Effector memory CD8-positive, alpha-beta T cell (primary cell): ENCODE measurements at regions not wholly inside any gene's neighbourhood (a gene's known extent, or its start where the extent isn't known, plus 50 kb on each side); places are given as distances from the start of the nearest gene placed in this dataset.

ENCODE experiments used
- ATAC-seq: fragments of 150-1000 bp; cut with Tn5 transposase; replicated peaks from 2 replicates; pipeline ENCODE4 v1.10.0; 2021; ENCODE audit warnings: mild to moderate bottlenecking, moderate library complexity
- DNase-seq, 3 experiments: peaks; one replicate each; pipeline ENCODE4 v3.0.0; 2021
- H3K27ac Mint-ChIP-seq, 2 donors: one replicate each; pipeline ENCODE4 v1.8.0; 2022; ENCODE audit warnings: mild to moderate bottlenecking in 2 of 2, mixed read lengths in 2 of 2, moderate library complexity in 2 of 2
- H3K27me3 Mint-ChIP-seq, 2 donors: one replicate each; pipeline ENCODE4 v1.8.0; 2022; ENCODE audit warnings: mixed read lengths in 2 of 2
- H3K36me3 Mint-ChIP-seq: one replicate; pipeline ENCODE4 v1.8.0; 2022; ENCODE audit warnings: mild to moderate bottlenecking, moderate library complexity, mixed read lengths; ENCODE audit not compliant: insufficient read depth
- H3K4me1 Mint-ChIP-seq, 2 donors: one replicate each; pipeline ENCODE4 v1.8.0; 2022; ENCODE audit warnings: low read depth in 2 of 2, mixed read lengths in 2 of 2
- H3K4me3 Mint-ChIP-seq, 2 donors: one replicate each; pipeline ENCODE4 v1.8.0; 2022; ENCODE audit warnings: mild to moderate bottlenecking in 2 of 2, mixed read lengths in 2 of 2, moderate library complexity in 2 of 2
- H3K9me3 Mint-ChIP-seq, 2 donors: one replicate each; pipeline ENCODE4 v1.8.0; 2022; ENCODE audit warnings: mixed read lengths in 2 of 2

- Mint-ChIP-seq H3K4me1 (no peaks in the 10 kb centered on the region), H3K9me3 (peaks cover 0 to 3% of the 10 kb centered on the region in 2 donors), H3K27me3 (no peaks in the 10 kb centered on the region), H3K36me3 (no peaks in the 10 kb centered on the region), H3K27ac (no peak overlapping the region), H3K4me3 (no peak overlapping the region)
- no peak for ATAC-seq
- DNase-seq, result no peak
These were observed 977.1 kb upstream of the PRKX start for GRCh38 chrX:4690521-4690920.

GRCh38 chrX:4682636-4683035, 969.2 kb upstream of the PRKX start:
- no peaks in the 10 kb centered on the region for H3K36me3 Mint-ChIP-seq
- H3K4me3 Mint-ChIP-seq, result no peak overlapping the region
- no peaks in the 10 kb centered on the region for H3K4me1 Mint-ChIP-seq
- H3K27me3 Mint-ChIP-seq, result no peaks in the 10 kb centered on the region
- H3K27ac Mint-ChIP-seq, result no peak overlapping the region
- DNase-seq (no peak), ATAC-seq (no peak)
- H3K9me3 Mint-ChIP-seq, result peaks cover 0 to 4% of the 10 kb centered on the region in 2 donors

GRCh38 chrX:4675686-4676300, 962.3 kb upstream of the PRKX start:
- H3K27ac Mint-ChIP-seq, result no peak overlapping the region

GRCh38 chrX:4674028-4674782, 960.8 kb upstream of the PRKX start:
- no peaks in the 10 kb centered on the region for H3K36me3 Mint-ChIP-seq
- no peak for DNase-seq
- H3K4me1 Mint-ChIP-seq, result no peaks in the 10 kb centered on the region
- no peaks in the 10 kb centered on the region for H3K27me3 Mint-ChIP-seq
- H3K4me3 Mint-ChIP-seq, result no peak overlapping the region
- H3K27ac Mint-ChIP-seq, result no peak overlapping the region
- no peaks in the 10 kb centered on the region for H3K9me3 Mint-ChIP-seq
- no peak for ATAC-seq

More at GRCh38 chrX:4675686-4676300, 962.3 kb upstream of the PRKX start:
- Mint-ChIP-seq H3K4me3 (no peak overlapping the region), H3K4me1 (no peaks in the 10 kb centered on the region), H3K36me3 (no peaks in the 10 kb centered on the region), H3K27me3 (no peaks in the 10 kb centered on the region), H3K9me3 (no peaks in the 10 kb centered on the region)
- ATAC-seq (no peak), DNase-seq (no peak)

- ATAC-seq, result no peak
- Mint-ChIP-seq H3K4me1 (no peaks in the 10 kb centered on the region), H3K36me3 (no peaks in the 10 kb centered on the region), H3K4me3 (no peak overlapping the region), H3K27ac (no peak overlapping the region), H3K27me3 (no peaks in the 10 kb centered on the region), H3K9me3 (no peaks in the 10 kb centered on the region)
- DNase-seq, result no peak
These were observed 957.9 kb upstream of the PRKX start for GRCh38 chrX:4671344-4671743.

GRCh38 chrX:4670606-4671005, 957.2 kb upstream of the PRKX start:
- Mint-ChIP-seq H3K4me1 (no peaks in the 10 kb centered on the region), H3K27me3 (no peaks in the 10 kb centered on the region), H3K27ac (no peak overlapping the region), H3K4me3 (no peak overlapping the region), H3K9me3 (no peaks in the 10 kb centered on the region), H3K36me3 (no peaks in the 10 kb centered on the region)
- no peak for DNase-seq
- ATAC-seq, result no peak

GRCh38 chrX:4668802-4669536, 955.5 kb upstream of the PRKX start:
- ATAC-seq (no peak), DNase-seq (no peak)
- Mint-ChIP-seq H3K36me3 (no peaks in the 10 kb centered on the region), H3K4me3 (no peak overlapping the region), H3K9me3 (peaks cover 0 to 1% of the 10 kb centered on the region in 2 donors), H3K27me3 (no peaks in the 10 kb centered on the region), H3K4me1 (no peaks in the 10 kb centered on the region), H3K27ac (no peak overlapping the region)

- ATAC-seq, result no peak
- Mint-ChIP-seq H3K9me3 (peaks cover 6 to 8% of the 10 kb centered on the region in 2 donors), H3K27me3 (no peaks in the 10 kb centered on the region), H3K36me3 (no peaks in the 10 kb centered on the region), H3K4me1 (no peaks in the 10 kb centered on the region), H3K27ac (no peak overlapping the region), H3K4me3 (no peak overlapping the region)
- DNase-seq, result no peak
These were observed 949.6 kb upstream of the PRKX start for GRCh38 chrX:4663085-4663484.

- no peaks in the 10 kb centered on the region for H3K4me1 Mint-ChIP-seq
- H3K4me3 Mint-ChIP-seq, result no peak overlapping the region
- ATAC-seq (no peak), DNase-seq (no peak)
- no peaks in the 10 kb centered on the region for H3K27me3 Mint-ChIP-seq
- H3K27ac Mint-ChIP-seq, result no peak overlapping the region
- H3K36me3 Mint-ChIP-seq, result no peaks in the 10 kb centered on the region
- H3K9me3 Mint-ChIP-seq, result peaks cover 6 to 8% of the 10 kb centered on the region in 2 donors
These were observed 948.3 kb upstream of the PRKX start for GRCh38 chrX:4661771-4662170.

- Mint-ChIP-seq H3K4me1 (no peaks in the 10 kb centered on the region), H3K9me3 (peaks cover 6 to 15% of the 10 kb centered on the region in 2 donors)
- DNase-seq, result no peak
These were observed 943.0 kb upstream of the PRKX start for GRCh38 chrX:4656419-4656818.

GRCh38 chrX:4655743-4656142, 942.3 kb upstream of the PRKX start:
- ATAC-seq (no peak), DNase-seq (no peak)
- H3K27ac Mint-ChIP-seq, result no peak overlapping the region
- no peaks in the 10 kb centered on the region for H3K4me1 Mint-ChIP-seq
- no peaks in the 10 kb centered on the region for H3K27me3 Mint-ChIP-seq
- no peaks in the 10 kb centered on the region for H3K36me3 Mint-ChIP-seq
- H3K4me3 Mint-ChIP-seq, result no peak overlapping the region
- peaks cover 6 to 15% of the 10 kb centered on the region in 2 donors for H3K9me3 Mint-ChIP-seq

More at GRCh38 chrX:4656419-4656818, 943.0 kb upstream of the PRKX start:
- Mint-ChIP-seq H3K27me3 (no peaks in the 10 kb centered on the region), H3K36me3 (no peaks in the 10 kb centered on the region), H3K27ac (no peak overlapping the region), H3K4me3 (no peak overlapping the region)
- ATAC-seq, result no peak

- DNase-seq, result no peak
- Mint-ChIP-seq H3K27me3 (no peaks in the 10 kb centered on the region), H3K9me3 (peaks cover 0 to 2% of the 10 kb centered on the region in 2 donors), H3K4me3 (no peak overlapping the region), H3K27ac (no peak overlapping the region), H3K36me3 (no peaks in the 10 kb centered on the region), H3K4me1 (no peaks in the 10 kb centered on the region)
- ATAC-seq, result no peak
These were observed 928.7 kb upstream of the PRKX start for GRCh38 chrX:4642114-4642513.

- Mint-ChIP-seq H3K27me3 (no peaks in the 10 kb centered on the region), H3K36me3 (no peaks in the 10 kb centered on the region), H3K9me3 (no peaks in the 10 kb centered on the region), H3K27ac (no peak overlapping the region), H3K4me3 (no peak overlapping the region), H3K4me1 (no peaks in the 10 kb centered on the region)
- ATAC-seq (no peak), DNase-seq (no peak)
These were observed 924.6 kb upstream of the PRKX start for GRCh38 chrX:4638036-4638435.

GRCh38 chrX:4627414-4627813, 914.0 kb upstream of the PRKX start:
- ATAC-seq (no peak), DNase-seq (no peak)
- no peak overlapping the region for H3K27ac Mint-ChIP-seq
- no peaks in the 10 kb centered on the region for H3K4me1 Mint-ChIP-seq
- H3K4me3 Mint-ChIP-seq, result no peak overlapping the region
- no peaks in the 10 kb centered on the region for H3K27me3 Mint-ChIP-seq
- peaks cover 5 to 8% of the 10 kb centered on the region in 2 donors for H3K9me3 Mint-ChIP-seq
- H3K36me3 Mint-ChIP-seq, result no peaks in the 10 kb centered on the region
